Renal pelvis (tissue), 1 donor: ENCODE measurements at regions not wholly inside any gene's neighbourhood (a gene's known extent, or its start where the extent isn't known, plus 50 kb on each side); places are given as distances from the start of the nearest gene placed in this dataset.
A peak's percentile ranks its signal among the peaks of the same experiment; 100 is the strongest.
"Not testable (repeated sequence)": the region's sequence is repeated elsewhere in the genome, so short reads cannot be mapped to it uniquely, and the experiment has no call there.

Source experiments
- DNase-seq: peaks from one replicate; pipeline ENCODE4 v3.0.0-alpha.2; 2013

DNA sequence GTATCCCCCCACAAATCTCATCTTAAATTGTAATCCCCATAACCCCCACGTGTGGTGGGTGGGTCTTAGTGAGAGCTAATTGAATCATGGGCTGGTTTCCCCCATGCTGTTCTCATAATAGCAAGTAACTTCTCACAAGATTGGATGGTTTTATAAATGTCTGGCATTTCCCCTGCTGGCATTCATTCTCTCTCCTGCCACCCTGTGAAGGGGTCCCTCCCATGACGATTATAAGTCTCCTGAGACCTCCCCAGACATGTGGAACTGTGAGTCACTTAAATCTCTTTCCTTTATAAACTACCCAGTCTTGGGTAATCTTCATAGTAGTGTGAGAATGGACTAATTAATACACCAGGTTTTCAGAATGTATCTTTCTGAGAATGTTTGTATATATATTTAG is 1159.4 kb downstream of the FAM181B start:
- no peak for DNase-seq

DNA sequence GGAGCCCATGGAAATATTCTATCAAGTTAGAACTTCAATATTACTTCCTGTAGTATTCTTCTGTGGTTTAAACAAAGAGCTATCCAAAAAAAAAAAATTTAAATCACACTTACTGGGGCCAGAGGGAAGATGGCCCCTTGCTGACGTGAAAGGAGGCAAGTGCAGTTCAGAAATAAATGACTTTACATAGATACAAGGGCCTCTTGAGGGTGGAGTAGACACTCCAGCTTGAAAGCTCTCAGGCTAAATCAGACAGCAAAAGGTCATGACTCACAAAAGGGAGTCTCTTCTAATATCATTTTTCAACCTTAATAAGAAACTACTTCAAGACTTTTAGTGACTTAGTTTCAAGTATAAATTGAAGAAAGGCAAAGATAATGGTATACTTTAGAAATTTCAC is 1160.3 kb downstream of the FAM181B start:
- DNase-seq, result no peak

DNA sequence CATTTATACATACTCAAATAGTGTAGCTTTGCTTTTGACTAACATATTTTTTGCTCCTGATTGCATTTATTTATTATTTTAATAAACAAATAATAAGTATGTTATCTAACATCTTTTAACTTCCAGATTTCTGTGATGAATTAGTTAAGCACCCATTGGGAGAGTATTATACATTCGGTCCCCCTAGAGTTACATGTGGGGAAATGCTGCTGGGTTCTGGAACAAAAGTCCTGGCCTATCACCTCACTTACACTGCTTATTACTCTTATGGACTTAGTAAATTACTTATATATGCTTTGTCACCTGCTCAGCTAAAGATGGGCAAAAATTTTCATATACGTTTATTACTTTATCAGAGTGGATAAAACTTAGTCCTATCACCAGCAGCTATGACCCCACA is 1163.0 kb downstream of the FAM181B start:
- no peak for DNase-seq

DNA sequence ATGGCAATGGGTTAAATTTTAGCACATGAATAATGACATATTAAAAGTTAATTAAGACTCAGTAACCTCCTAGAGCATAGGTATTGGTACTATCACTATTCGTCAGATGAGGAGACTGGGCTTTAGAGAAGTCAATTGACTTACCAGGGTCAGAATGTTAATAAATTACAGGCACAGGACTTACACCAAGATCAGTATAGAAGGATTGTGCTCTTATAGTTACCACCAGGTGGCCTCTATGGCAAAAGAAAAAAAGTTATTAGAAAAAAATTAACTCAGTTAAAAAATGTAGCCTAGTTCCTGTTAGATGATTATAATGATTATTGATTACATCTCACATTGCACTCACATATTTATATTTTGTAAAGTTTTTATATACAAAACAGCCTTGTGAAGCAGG is 1163.7 kb downstream of the FAM181B start:
- no peak for DNase-seq

DNA sequence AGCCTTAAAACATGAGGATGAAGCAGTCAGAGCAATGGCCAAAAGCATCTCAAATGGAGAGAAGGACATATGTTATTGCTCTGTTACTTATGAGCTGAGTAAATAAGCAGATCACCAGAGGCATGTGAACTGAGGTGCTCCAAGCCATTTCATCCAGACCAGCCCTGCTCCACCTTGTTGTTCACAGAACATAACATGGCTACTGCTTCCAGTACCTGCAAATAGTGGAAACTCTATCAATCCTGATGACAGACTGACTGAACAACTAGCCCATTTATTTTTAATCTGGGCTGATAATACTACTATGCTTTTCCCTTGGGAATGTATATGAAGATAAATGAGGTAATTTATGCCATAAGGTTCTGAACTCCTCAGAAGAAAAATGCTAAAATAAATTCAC is 1164.7 kb downstream of the FAM181B start:
- DNase-seq, result no peak

DNA sequence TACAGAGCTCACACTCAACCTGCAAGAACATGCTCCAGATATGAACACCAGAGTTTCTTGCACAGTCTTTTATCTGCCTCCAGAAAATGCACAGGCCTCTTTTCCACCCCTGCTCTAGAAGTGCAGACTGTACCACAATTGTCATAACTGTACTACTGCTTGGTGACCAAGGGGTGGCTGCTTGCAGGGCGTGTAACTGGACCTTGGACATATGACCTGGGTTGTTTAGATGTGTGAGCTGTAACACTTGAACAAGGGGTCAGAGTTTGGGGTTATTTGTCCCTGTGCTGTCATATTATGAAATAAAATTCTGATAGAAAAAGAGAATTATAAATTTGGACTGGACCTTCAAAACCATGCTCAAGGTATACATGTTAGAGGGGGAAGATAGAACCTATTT is 1185.5 kb downstream of the FAM181B start:
- no peak for DNase-seq

DNA sequence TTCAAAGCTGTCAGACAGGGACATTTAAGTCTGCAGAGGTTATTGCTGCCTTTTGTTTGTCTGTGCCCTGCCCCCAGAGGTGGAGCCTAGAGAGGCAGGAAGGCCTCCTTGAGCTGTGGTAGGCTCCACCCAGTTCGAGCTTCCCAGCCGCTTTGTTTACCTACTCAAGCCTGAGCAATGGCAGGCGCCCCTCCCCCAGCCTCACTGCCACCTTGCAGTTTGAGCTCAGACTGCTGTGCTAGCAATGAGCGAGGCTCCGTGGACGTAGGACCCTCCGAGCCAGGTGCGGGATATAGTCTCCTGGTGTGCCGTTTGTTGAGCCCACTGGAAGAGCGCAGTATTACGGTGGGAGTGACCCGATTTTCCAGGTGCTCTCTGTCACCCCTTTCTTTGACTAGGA is 1193.9 kb downstream of the FAM181B start:
- not testable (repeated sequence) for DNase-seq

DNA sequence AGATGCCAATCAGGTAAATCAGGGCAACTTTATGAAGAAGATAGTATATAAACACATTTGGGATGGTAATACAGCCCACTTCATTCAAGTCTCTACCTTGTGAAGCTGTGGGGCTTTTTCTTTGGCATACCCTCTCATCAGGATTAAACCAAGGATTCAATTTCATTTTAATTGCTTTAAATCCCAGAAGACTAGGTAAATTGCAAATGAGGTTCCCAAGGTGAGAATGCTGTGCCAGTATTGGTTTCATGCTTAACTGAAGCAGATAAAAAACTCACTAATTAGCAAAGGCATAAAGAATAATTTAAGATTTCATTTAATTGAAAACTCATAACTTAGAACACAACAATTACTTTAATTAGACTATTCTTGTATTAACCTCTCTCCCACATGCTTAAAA is 1218.1 kb downstream of the FAM181B start:
- no peak for DNase-seq

DNA sequence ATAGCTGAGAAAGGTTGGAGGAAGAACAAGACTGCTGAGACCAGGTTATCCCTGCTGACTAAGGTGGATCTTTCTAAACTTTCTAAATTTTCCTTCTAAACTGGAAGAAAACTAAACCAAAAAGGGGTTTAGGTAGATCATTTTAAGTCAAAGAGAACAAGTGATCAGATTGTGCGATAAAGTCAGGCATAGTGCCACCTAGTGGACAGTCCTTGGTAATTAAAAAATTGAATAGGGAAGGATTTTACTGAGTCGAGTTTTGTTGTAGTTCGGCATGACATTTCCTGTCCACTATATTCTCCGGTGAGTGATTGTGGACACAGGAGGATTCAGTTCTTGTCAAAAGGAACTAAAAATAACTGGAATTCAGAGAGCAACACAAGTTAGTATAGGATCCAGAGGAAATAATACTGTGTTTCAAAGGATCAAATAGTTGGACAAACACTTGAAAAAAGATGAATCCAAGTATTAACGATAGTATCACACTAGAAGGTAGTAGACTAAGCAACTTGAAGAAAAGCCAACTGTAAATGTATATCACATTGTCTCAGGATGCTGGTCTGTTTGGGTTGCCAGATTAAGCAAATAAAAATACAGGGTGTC is 1236.4 kb downstream of the FAM181B start:
- DNase-seq, result peak; percentile 34

DNA sequence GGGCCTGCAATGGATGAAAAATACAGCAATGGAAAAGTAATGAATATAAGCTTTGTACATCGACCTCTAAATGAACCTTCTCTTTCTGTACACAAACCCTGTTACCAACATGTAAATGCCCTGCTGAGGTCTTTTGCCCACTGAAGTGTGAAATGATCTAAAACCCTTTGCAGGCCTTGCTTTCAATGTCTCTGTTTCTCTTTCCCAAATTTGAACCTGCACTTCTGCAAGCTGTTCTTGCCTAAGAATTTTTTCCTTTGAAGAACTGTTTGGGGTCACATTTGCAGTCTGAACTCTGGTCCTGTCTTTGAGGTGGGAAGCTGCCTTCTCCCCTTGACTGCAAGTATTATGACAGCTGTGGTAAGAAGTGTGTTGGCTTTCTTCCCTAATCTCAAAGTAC is 1237.1 kb downstream of the FAM181B start:
- peak; percentile 14 for DNase-seq

DNA sequence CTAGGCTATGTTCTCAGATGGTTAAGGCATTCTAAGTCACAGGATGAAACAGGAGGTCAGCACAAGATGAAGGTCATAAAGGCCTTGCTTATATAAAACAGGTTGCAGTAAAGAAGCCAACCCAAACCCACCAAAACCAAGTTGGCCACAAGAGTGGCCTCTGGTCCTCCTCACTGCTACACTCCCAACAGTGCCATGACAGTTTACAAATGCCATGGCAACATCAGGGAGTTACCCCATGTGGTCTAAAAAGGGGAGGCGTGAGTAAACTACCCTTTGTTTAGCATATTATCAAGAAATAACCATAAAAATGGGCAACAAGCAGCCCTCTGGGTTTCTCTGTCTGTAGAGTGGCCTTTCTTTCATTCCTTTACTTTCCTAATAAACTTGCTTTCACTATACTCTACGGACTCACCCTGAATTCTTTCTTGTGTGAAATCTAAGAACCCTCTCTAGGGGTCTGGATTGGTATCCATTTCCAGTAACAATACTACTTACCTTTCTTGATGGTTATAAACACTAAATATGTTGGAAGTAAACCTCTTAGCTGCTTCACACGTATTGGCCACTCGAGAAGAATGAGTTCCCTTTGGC is 1237.9 kb downstream of the FAM181B start:
- DNase-seq, result no peak

DNA sequence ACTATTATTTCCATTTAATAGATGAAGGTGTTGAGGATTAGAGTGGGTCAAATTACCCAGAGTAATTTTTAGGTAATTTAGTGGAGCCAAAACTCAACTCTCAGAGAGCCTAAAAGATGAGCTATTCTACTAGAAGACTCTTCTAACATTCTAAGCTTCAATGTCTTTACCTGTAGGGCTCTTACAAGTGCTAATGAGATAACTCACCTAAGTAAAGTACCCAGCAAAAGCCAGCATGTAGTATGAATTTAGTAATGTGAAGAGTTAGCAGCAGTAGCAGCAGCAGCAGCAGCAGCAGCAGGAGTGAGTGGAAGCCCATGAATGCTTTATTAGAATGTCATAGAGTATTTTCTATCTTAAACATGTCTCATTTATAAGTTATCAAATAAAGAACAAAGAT is 1239.2 kb downstream of the FAM181B start:
- no peak for DNase-seq

DNA sequence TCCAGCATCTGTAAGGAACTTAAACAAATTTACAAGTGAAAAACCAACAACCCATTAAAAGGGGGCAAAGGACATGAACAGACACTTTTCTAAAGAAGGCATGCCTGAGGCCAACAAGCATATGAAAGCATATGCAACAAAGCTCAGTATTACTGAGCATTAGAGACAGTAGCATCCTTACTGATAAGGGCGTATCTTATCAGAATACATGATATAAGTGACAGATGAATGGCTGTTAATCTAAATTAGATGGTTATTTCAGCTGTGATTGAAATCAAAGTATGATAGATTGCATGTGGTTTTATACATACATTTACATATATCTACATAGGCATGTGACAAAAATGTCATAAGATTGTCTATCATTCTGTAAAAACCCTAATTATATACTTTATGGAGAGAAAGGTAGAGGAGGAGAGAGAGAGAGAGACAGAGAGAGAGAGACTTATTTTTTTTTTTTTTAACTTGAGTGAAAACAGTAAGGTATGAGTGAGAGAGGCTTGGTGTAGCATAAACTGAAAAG is 1240.7 kb downstream of the FAM181B start:
- DNase-seq, result no peak

DNA sequence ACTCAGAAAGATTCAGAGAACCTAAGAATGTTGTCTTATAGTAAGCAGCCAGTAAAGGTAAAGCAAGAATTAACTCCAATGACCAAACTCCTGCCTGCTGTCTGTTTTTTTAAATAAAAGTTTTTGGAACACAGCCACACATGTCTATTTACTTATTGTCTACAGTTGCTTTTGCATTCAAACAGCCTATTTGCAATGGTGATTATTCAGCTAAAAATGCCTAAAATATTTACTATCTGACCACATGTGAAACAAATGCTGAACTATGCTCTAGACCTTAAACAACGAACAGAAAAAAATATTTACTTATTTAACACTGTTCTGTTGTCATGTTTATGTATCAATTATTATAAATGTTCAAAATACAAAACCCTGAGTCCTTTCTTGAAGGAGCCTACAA is 1246.6 kb downstream of the FAM181B start:
- DNase-seq, result no peak

DNA sequence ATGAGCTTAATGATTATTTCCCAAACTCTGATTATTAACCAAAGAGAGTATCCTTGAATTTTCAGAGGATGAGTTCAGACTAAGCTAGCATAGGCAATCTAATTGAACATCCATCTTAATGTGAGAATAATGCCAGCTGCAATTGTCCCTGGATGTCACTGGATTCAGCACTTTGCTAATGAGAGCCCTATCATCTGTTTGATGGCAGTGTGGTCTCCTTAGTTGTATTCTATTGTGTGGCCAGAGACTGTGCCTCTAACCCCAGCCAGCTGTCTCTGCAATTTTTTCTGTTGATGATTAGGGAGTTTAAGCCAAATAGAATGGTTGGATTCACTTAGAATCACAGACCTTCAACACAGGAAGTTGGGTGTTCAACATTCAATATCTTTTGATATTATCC is 1249.5 kb downstream of the FAM181B start:
- no peak for DNase-seq

DNA sequence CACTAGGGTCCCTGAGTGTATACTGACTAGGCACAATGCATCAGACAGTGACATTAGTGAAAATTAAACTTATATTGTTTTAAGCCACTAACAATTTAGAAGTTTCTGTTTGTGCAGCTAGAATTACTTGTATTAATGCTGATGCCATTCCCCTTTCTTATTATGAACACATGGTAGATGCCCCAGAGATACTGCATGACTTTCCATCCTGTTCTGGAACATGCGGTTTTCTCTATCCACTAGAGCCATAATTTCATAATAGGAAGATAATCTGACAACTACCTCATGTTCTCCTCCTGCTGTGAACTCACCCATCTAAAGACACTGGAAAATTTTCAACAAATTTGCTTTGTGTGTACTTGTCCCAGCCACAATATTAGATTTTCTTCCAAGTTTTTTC is 1256.4 kb downstream of the FAM181B start:
- no peak for DNase-seq

DNA sequence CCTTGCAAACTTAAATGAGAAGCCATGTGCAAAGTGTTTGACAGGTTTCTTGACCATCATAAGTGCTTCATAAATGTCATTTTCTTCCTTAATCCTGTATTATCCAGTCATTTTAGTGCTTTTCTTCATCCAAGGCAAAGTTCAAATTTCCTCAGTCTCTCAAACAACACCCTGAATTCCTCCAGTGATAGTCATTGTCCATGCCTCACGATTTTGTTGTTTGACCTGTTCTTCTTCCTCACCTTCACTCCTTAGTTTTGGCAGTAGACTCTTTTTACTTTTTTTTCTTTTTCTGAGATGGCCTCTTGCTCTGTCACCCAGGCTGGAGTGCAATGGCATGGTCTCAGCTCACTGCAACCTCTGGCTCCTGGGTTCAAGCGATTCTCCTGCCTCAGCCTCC is 1257.3 kb downstream of the FAM181B start:
- DNase-seq, result no peak

DNA sequence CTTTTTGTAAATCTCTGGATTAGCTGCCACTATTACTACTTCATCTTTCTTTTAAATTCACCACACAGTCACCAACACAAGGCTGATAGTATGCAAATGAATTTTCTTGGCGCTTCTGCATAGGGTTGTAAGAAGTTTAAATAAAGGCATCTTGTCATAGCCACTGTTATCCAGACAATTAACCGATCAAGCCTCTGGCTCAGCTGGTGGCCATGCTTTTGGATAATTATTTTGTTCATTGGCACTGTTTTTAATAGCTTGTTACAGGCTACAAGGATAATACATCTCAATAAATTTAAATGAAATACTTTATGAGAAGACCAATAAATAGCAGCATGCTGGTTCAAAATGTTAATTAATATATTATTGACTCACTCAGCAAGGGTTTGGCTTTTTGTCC is 1261.0 kb downstream of the FAM181B start:
- no peak for DNase-seq

DNA sequence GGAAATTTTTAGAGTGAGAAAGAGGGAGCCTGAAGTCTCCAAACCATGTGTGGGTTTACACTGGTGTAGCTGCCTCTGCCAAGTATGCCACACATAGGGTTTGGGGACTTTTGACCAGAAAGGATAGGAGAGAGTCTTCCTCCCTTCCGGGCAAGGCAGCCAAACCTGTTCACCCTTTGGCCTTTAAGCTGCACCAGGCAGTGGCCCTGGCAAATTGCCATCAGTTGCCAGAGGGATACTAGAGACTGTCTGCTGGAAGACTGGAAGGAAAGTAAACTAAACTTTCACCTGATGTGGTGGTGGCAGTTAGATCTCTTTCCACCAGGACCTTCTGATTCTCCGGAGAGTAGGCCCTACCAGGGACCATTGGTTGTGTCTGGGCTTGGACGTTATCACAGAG is 1263.2 kb downstream of the FAM181B start:
- no peak for DNase-seq

DNA sequence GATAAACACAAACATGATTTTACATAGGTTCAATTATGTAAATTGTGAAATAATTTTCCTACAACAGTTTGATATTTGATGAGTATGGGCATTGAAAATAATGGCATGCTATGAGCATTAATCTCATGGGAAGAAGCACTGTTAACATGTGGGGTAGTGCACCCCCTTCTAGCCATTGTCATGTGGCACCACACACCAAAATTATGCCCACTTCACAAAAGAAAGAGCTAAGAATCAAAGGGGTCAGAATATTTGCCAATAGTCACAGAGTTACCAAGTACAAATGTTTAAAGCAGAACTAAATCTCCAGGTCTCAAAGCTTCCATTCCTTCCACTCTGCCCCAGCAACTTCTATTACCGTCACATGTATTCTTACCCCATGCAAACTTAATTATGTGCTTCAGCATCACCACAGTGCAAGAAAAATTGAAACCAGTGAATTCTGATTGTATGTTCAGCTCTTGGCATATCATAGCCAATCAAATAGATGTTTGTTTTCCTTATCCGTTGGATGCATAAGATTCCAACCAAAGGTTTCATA is 1273.8 kb downstream of the FAM181B start:
- DNase-seq, result no peak

DNA sequence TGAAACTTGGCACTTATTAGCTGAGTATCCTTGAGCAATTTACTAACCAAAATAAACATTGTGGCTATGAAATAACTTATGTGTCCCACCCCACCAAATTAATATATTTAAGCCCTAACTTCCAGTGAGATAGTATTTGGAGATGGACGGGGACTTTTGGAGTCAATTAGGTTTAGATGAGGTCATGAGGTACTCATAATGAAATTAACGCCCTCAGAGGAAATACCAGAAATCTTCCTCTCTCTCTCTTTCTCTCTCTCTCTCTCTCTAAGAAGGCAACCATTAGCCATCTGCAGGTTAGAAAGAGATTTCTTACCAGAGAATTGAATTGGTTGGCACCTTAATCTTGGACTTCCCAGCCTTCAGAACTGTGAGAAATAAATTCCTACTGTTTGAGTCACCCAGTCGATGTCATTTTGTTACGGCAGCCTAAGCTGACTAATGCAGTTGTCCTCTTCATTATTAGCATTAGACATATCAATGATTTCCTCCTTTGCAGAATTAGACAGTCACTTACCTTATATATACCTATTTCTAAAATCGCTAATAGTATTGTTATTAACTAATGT is 1284.0 kb downstream of the FAM181B start:
- DNase-seq, result no peak

DNA sequence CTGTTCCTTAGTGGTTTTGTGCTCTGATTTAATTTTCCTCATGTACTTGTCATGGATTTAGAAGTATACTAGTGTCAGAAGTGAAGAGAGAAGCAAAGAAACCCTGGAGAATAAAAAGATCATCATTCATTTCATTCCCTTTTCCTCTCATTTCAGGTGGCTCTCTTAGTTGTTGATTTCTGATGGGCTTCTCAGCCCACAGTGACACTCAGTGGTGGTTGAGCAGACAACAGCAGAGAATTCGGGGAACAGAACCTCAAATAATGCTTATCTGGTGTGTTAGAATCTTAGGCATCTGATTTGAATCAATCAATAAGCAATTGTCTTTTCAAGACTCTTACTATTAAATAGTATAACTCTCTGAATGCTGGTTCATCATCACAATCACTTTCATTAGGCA is 1289.4 kb downstream of the FAM181B start:
- no peak for DNase-seq

DNA sequence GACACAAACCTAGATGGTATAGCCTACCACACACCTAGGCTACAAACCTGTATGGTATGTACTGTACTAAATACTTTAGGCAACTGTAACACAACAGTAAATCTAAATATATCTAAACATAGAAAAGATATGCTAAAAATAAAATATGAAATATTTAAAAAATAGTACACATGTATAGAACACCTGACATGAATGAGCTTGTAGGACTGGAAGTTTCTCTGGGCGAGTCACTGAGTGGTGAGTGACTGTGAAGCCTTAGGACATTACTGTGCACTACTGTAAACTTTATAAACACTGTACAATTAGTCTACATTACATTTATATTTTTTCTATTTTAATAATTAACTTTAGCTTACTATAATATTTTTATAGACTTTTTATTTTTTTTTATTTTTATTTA is 1301.3 kb downstream of the FAM181B start:
- DNase-seq, result no peak

DNA sequence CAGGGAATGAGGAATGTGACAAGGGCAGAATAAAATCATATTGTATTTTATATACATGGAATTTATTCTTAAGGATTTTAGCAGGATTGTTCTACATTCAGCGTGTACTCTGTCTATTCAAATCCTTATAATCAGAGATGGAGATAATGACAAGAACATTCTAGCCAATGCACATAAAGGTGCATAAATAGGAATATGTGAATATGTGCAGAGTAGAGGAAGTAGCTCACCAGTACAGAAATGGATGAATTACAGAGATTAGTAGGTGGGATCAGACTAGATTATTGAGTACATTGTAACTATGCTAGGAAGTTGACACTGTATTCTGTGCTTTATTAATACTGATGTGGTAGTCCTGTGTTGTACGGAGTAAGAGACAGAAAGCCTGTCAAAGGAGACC is 1308.8 kb downstream of the FAM181B start:
- DNase-seq, result no peak
